Liver (tissue), 3 donors: ENCODE measurements at regions not wholly inside any gene's neighbourhood (a gene's known extent, or its start where the extent isn't known, plus 50 kb on each side); places are given as distances from the start of the nearest gene placed in this dataset.

Experiments
- CTCF ChIP-seq: fragments of 150-350 bp; IDR thresholded peaks from 2 replicates; pipeline ENCODE4 v1.5.1; 2017; ENCODE audit warnings: improper control_type of control experiment, low read depth, low read length; ENCODE audit not compliant: missing input control
- EGR1 ChIP-seq, 2 donors: IDR thresholded peaks; 2 replicates each; pipeline ENCODE4 v1.6.1; 2016 to 2018; ENCODE audit warnings: antibody characterized with exemption in 2 of 2, low read depth in 2 of 2
- GABPA ChIP-seq, 2 donors: IDR thresholded peaks in 1 of 2; conservative IDR thresholded peaks in 1 of 2; 2 replicates each; pipeline ENCODE4 v1.6.1; 2016; ENCODE audit warnings: antibody characterized with exemption in 2 of 2, mild to moderate bottlenecking in 1 of 2, moderate library complexity in 1 of 2
- HNF4A ChIP-seq, 2 donors: conservative IDR thresholded peaks; 2 replicates each; pipeline ENCODE4 v1.6.1; 2016; ENCODE audit warnings: antibody characterized with exemption in 2 of 2, mild to moderate bottlenecking in 2 of 2
- JUND ChIP-seq, 2 donors: IDR thresholded peaks; 2 replicates each; pipeline ENCODE4 v1.6.1; 2016; ENCODE audit warnings: antibody characterized with exemption in 2 of 2
- RAD21 ChIP-seq, 2 donors: IDR thresholded peaks; 2 replicates each; pipeline ENCODE4 v1.6.1; 2016; ENCODE audit warnings: antibody characterized with exemption in 2 of 2, mild to moderate bottlenecking in 2 of 2
- RXRA ChIP-seq, 2 donors: IDR thresholded peaks; 2 replicates each; pipeline ENCODE4 v1.6.1; 2017 to 2018; ENCODE audit warnings: antibody characterized with exemption in 2 of 2, mild to moderate bottlenecking in 1 of 2
- TAF1 ChIP-seq: conservative IDR thresholded peaks from 2 replicates; pipeline ENCODE4 v1.6.1; 2016; ENCODE audit warnings: antibody characterized with exemption, mild to moderate bottlenecking
- YY1 ChIP-seq: IDR thresholded peaks from 2 replicates; pipeline ENCODE4 v1.6.1; 2016; ENCODE audit warnings: antibody characterized with exemption, mild to moderate bottlenecking
- TF ChIP-seq, protein P1 (sequence below): IDR thresholded peaks from 2 replicates; pipeline ENCODE4 v1.6.1; 2016; ENCODE audit warnings: antibody characterized with exemption
- TF ChIP-seq, protein P2 (sequence below): IDR thresholded peaks from 2 replicates; pipeline ENCODE4 v1.6.1; 2016; ENCODE audit warnings: antibody characterized with exemption
- TF ChIP-seq, protein P3 (sequence below): IDR thresholded peaks from 2 replicates; pipeline ENCODE4 v1.6.1; 2016; ENCODE audit warnings: antibody characterized with exemption, mild to moderate bottlenecking
- TF ChIP-seq, protein P4 (sequence below): IDR thresholded peaks from 2 replicates; pipeline ENCODE4 v1.6.1; 2016; ENCODE audit warnings: antibody characterized with exemption
- donor health status: healthy.
- donor health status: healthy.

- TF ChIP-seq CTCF (no peak), GABPA (IDR thresholded peaks at IDR 0.05 in 1 of 2, conservative IDR thresholded peaks at IDR 0.05 in 1 of 2) (no peak), RXRA (IDR thresholded peaks at IDR 0.05) (no peak), TAF1 (no peak), YY1 (no peak), HNF4A (conservative IDR thresholded peaks at IDR 0.05) (no peak), JUND (IDR thresholded peaks at IDR 0.05) (no peak), EGR1 (IDR thresholded peaks at IDR 0.05; ENCODE audit: low read depth in 2 of 2) (no peak), RAD21 (IDR thresholded peaks at IDR 0.05) (no peak)
- TF ChIP-seq, protein P1, sequence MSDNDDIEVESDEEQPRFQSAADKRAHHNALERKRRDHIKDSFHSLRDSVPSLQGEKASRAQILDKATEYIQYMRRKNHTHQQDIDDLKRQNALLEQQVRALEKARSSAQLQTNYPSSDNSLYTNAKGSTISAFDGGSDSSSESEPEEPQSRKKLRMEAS = no peak
- TF ChIP-seq, protein P2, sequence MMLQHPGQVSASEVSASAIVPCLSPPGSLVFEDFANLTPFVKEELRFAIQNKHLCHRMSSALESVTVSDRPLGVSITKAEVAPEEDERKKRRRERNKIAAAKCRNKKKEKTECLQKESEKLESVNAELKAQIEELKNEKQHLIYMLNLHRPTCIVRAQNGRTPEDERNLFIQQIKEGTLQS = no peak
- TF ChIP-seq, protein P3, sequence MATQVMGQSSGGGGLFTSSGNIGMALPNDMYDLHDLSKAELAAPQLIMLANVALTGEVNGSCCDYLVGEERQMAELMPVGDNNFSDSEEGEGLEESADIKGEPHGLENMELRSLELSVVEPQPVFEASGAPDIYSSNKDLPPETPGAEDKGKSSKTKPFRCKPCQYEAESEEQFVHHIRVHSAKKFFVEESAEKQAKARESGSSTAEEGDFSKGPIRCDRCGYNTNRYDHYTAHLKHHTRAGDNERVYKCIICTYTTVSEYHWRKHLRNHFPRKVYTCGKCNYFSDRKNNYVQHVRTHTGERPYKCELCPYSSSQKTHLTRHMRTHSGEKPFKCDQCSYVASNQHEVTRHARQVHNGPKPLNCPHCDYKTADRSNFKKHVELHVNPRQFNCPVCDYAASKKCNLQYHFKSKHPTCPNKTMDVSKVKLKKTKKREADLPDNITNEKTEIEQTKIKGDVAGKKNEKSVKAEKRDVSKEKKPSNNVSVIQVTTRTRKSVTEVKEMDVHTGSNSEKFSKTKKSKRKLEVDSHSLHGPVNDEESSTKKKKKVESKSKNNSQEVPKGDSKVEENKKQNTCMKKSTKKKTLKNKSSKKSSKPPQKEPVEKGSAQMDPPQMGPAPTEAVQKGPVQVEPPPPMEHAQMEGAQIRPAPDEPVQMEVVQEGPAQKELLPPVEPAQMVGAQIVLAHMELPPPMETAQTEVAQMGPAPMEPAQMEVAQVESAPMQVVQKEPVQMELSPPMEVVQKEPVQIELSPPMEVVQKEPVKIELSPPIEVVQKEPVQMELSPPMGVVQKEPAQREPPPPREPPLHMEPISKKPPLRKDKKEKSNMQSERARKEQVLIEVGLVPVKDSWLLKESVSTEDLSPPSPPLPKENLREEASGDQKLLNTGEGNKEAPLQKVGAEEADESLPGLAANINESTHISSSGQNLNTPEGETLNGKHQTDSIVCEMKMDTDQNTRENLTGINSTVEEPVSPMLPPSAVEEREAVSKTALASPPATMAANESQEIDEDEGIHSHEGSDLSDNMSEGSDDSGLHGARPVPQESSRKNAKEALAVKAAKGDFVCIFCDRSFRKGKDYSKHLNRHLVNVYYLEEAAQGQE = no peak
- TF ChIP-seq, protein P4, sequence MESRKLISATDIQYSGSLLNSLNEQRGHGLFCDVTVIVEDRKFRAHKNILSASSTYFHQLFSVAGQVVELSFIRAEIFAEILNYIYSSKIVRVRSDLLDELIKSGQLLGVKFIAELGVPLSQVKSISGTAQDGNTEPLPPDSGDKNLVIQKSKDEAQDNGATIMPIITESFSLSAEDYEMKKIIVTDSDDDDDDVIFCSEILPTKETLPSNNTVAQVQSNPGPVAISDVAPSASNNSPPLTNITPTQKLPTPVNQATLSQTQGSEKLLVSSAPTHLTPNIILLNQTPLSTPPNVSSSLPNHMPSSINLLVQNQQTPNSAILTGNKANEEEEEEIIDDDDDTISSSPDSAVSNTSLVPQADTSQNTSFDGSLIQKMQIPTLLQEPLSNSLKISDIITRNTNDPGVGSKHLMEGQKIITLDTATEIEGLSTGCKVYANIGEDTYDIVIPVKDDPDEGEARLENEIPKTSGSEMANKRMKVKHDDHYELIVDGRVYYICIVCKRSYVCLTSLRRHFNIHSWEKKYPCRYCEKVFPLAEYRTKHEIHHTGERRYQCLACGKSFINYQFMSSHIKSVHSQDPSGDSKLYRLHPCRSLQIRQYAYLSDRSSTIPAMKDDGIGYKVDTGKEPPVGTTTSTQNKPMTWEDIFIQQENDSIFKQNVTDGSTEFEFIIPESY = no peak
Observed at GRCh38 chr5:99814321-99815063, 720.7 kb upstream of the FAM174A start.
